Loucy (cell line): ENCODE measurements at regions not wholly inside any gene's neighbourhood (a gene's known extent, or its start where the extent isn't known, plus 50 kb on each side); places are given as distances from the start of the nearest gene placed in this dataset.

ENCODE experiments used
- H2AFZ ChIP-seq: fragments of 200-600 bp; sonication (generic); 2 replicates; pipeline ENCODE4 v1.6.0; 2016; ENCODE audit warnings: antibody characterized with exemption, mild to moderate bottlenecking, low read length, moderate library complexity
- H3F3A ChIP-seq: fragments of 200-600 bp; 2 replicates; pipeline ENCODE4 v1.6.0; 2016; ENCODE audit warnings: antibody characterized with exemption, low read depth, mild to moderate bottlenecking
- H3K27me3 ChIP-seq: fragments of 200-600 bp; sonication (generic); 2 replicates; pipeline ENCODE4 v1.6.1; 2014; ENCODE audit warnings: low read length, mild to moderate bottlenecking; ENCODE audit not compliant: insufficient read depth, poor library complexity, severe bottlenecking
- H3K36me3 ChIP-seq: fragments of 200-600 bp; sonication (generic); 2 replicates; pipeline ENCODE4 v1.6.1; 2016; ENCODE audit warnings: low read length; ENCODE audit not compliant: insufficient read depth
- H3K4me1 ChIP-seq: fragments of 200-600 bp; sonication (generic); 2 replicates; pipeline ENCODE4 v1.5.1; 2014; ENCODE audit warnings: low read length, mild to moderate bottlenecking; ENCODE audit not compliant: insufficient read depth, poor library complexity, severe bottlenecking
- H3K4me2 ChIP-seq: fragments of 200-600 bp; sonication (generic); 2 replicates; pipeline ENCODE4 v1.6.0; 2014; ENCODE audit warnings: antibody characterized with exemption, low read length, low read depth, mild to moderate bottlenecking; ENCODE audit not compliant: poor library complexity, severe bottlenecking
- H3K4me3 ChIP-seq: fragments of 200-600 bp; sonication (generic); 2 replicates; pipeline ENCODE4 v1.5.1; 2014; ENCODE audit warnings: low read length, mild to moderate bottlenecking, mixed read lengths; ENCODE audit not compliant: poor library complexity, severe bottlenecking
- H3K79me2 ChIP-seq: fragments of 200-600 bp; sonication (generic); 2 replicates; pipeline ENCODE4 v1.6.1; 2014; ENCODE audit warnings: low read length; ENCODE audit not compliant: insufficient read depth
- H3K9ac ChIP-seq: fragments of 200-600 bp; sonication (generic); 2 replicates; pipeline ENCODE4 v1.6.0; 2014; ENCODE audit warnings: mild to moderate bottlenecking, low read depth, low read length, moderate library complexity; ENCODE audit not compliant: poor library complexity, severe bottlenecking
- H3K9me2 ChIP-seq: fragments of 200-600 bp; sonication (generic); replicated peaks from 2 replicates; pipeline ENCODE4 v1.6.1; 2016; ENCODE audit warnings: low read depth, low read length, mixed read lengths
- H3K9me3 ChIP-seq: fragments of 200-600 bp; sonication (generic); 2 replicates; pipeline ENCODE4 v1.6.1; 2014; ENCODE audit warnings: mild to moderate bottlenecking, antibody characterized with exemption, low read length, low read depth; ENCODE audit not compliant: insufficient read depth
- H4K20me1 ChIP-seq: fragments of 200-600 bp; sonication (generic); 2 replicates; pipeline ENCODE4 v1.6.0; 2014; ENCODE audit warnings: antibody characterized with exemption, low read length, mild to moderate bottlenecking; ENCODE audit not compliant: insufficient read depth, poor library complexity, severe bottlenecking
- CTCF ChIP-seq: fragments of 200-600 bp; sonication (generic); conservative IDR thresholded peaks from 2 replicates; pipeline ENCODE4 v1.5.1; 2014; ENCODE audit warnings: mild to moderate bottlenecking, antibody characterized with exemption, low read length
- EZH2phosphoT487 ChIP-seq: fragments of 200-600 bp; IDR thresholded peaks from 2 replicates; pipeline ENCODE4 v1.6.1; 2018; ENCODE audit warnings: antibody characterized with exemption, mild to moderate bottlenecking, moderate library complexity, borderline replicate concordance

- Histone ChIP-seq H3K4me3 (no peak overlapping the region), H3K9ac (no peak overlapping the region), H3K9me2 (no peaks in the 10 kb centered on the region), H3F3A (no peaks in the 10 kb centered on the region), H3K9me3 (no peaks in the 10 kb centered on the region), H3K4me1 (no peaks in the 10 kb centered on the region), H3K79me2 (no peaks in the 10 kb centered on the region), H3K36me3 (no peaks in the 10 kb centered on the region), H2AFZ (no peak overlapping the region), H3K4me2 (no peak overlapping the region), H3K27me3 (no peaks in the 10 kb centered on the region), H4K20me1 (no peaks in the 10 kb centered on the region)
- TF ChIP-seq EZH2phosphoT487 (no peak), CTCF (no peak)
These were observed 519.7 kb upstream of the ID4 start for GRCh38 chr6:19317431-19317986.

- H2AFZ ChIP-seq = no peak overlapping the region
- no peaks in the 10 kb centered on the region for H3K27me3 ChIP-seq
- TF ChIP-seq CTCF (no peak), EZH2phosphoT487 (no peak)
- no peaks in the 10 kb centered on the region for H3F3A ChIP-seq
- H4K20me1 ChIP-seq = no peaks in the 10 kb centered on the region
- H3K36me3 ChIP-seq = no peaks in the 10 kb centered on the region
- no peak overlapping the region for H3K4me3 ChIP-seq
- no peak overlapping the region for H3K9ac ChIP-seq
- H3K9me2 ChIP-seq = no peaks in the 10 kb centered on the region
- H3K4me2 ChIP-seq = no peak overlapping the region
- H3K79me2 ChIP-seq = no peaks in the 10 kb centered on the region
- no peaks in the 10 kb centered on the region; the same call in 1 of the 2 replicates for H3K9me3 ChIP-seq
- H3K4me1 ChIP-seq = no peaks in the 10 kb centered on the region
These were observed 518.2 kb upstream of the ID4 start for GRCh38 chr6:19319005-19319404.

- no peaks in the 10 kb centered on the region for H3F3A ChIP-seq
- no peak overlapping the region for H3K4me3 ChIP-seq
- no peaks in the 10 kb centered on the region for H3K27me3 ChIP-seq
- H3K9ac ChIP-seq = no peak overlapping the region
- H4K20me1 ChIP-seq = no peaks in the 10 kb centered on the region
- H3K36me3 ChIP-seq = no peaks in the 10 kb centered on the region
- H3K9me3 ChIP-seq = no peaks in the 10 kb centered on the region; the same call in 1 of the 2 replicates
- H3K79me2 ChIP-seq = no peaks in the 10 kb centered on the region
- no peak overlapping the region for H2AFZ ChIP-seq
- no peak overlapping the region for H3K4me2 ChIP-seq
- H3K9me2 ChIP-seq = no peaks in the 10 kb centered on the region
- H3K4me1 ChIP-seq = no peaks in the 10 kb centered on the region
- TF ChIP-seq EZH2phosphoT487 = no peak
- TF ChIP-seq CTCF = no peak
These were observed 517.0 kb upstream of the ID4 start for GRCh38 chr6:19320111-19320581.
